Mesothelial cell of epicardium (in vitro differentiated cells): ENCODE measurements at regions not wholly inside any gene's neighbourhood (a gene's known extent, or its start where the extent isn't known, plus 50 kb on each side); places are given as distances from the start of the nearest gene placed in this dataset.

Source experiments
- DNase-seq, 2 experiments: peaks; one replicate each; pipeline ENCODE4 v3.0.0; 2021; ENCODE audit warnings: low spot score in 2 of 2; ENCODE audit not compliant: unreplicated experiment in 2 of 2
- H3K27ac Mint-ChIP-seq: 2 replicates; pipeline ENCODE4 v1.8.0; 2021; ENCODE audit warnings: mixed read lengths
- H3K27me3 Mint-ChIP-seq: 2 replicates; pipeline ENCODE4 v1.8.0; 2021; ENCODE audit warnings: low read depth, mixed read lengths
- H3K36me3 Mint-ChIP-seq: 2 replicates; pipeline ENCODE4 v1.8.0; 2021; ENCODE audit warnings: mixed read lengths
- H3K4me1 Mint-ChIP-seq: 2 replicates; pipeline ENCODE4 v1.8.0; 2021; ENCODE audit warnings: mixed read lengths
- H3K4me3 Mint-ChIP-seq: 2 replicates; pipeline ENCODE4 v1.8.0; 2021; ENCODE audit warnings: mild to moderate bottlenecking, moderate library complexity, mixed read lengths
- H3K9me3 Mint-ChIP-seq: 2 replicates; pipeline ENCODE4 v1.8.0; 2021; ENCODE audit warnings: mixed read lengths
- CTCF ChIP-seq: fragments of 200-600 bp; sonication (generic); IDR thresholded peaks from one replicate; pipeline ENCODE4 v1.5.0; 2021; ENCODE audit warnings: antibody characterized with exemption; ENCODE audit not compliant: unreplicated experiment

GRCh38 chr2:129733579-129733978 lies 245.9 kb upstream of the RAB6C start:
- H3K27ac Mint-ChIP-seq = no peak overlapping the region
- TF ChIP-seq CTCF = no peak
- no peak for DNase-seq
- peaks cover 10% of the 10 kb centered on the region for H3K4me1 Mint-ChIP-seq
- no peaks in the 10 kb centered on the region for H3K9me3 Mint-ChIP-seq
- H3K4me3 Mint-ChIP-seq = no peak overlapping the region
- H3K27me3 Mint-ChIP-seq = no peaks in the 10 kb centered on the region
- no peaks in the 10 kb centered on the region for H3K36me3 Mint-ChIP-seq

- Mint-ChIP-seq H3K36me3 (no peaks in the 10 kb centered on the region), H3K4me1 (peaks cover 10% of the 10 kb centered on the region), H3K27me3 (no peaks in the 10 kb centered on the region), H3K27ac (no peak overlapping the region), H3K4me3 (no peak overlapping the region), H3K9me3 (no peaks in the 10 kb centered on the region)
- TF ChIP-seq CTCF = no peak
- DNase-seq = no peak
These were observed 245.0 kb upstream of the RAB6C start for GRCh38 chr2:129734343-129735034.

- Mint-ChIP-seq H3K27ac (no peak overlapping the region), H3K9me3 (no peaks in the 10 kb centered on the region), H3K4me3 (no peak overlapping the region), H3K36me3 (no peaks in the 10 kb centered on the region), H3K4me1 (peaks cover 4% of the 10 kb centered on the region), H3K27me3 (no peaks in the 10 kb centered on the region)
- TF ChIP-seq CTCF = no peak
- DNase-seq = no peak
These were observed 243.9 kb upstream of the RAB6C start for GRCh38 chr2:129735576-129735975.

GRCh38 chr2:129737660-129738527 lies 241.6 kb upstream of the RAB6C start:
- H3K27ac Mint-ChIP-seq = no peak overlapping the region
- H3K27me3 Mint-ChIP-seq = no peaks in the 10 kb centered on the region
- no peaks in the 10 kb centered on the region for H3K9me3 Mint-ChIP-seq
- no peak for TF ChIP-seq CTCF
- H3K36me3 Mint-ChIP-seq = no peaks in the 10 kb centered on the region
- DNase-seq = no peak
- H3K4me3 Mint-ChIP-seq = no peak overlapping the region
- H3K4me1 Mint-ChIP-seq = no peaks in the 10 kb centered on the region

GRCh38 chr2:129738799-129739198 lies 240.7 kb upstream of the RAB6C start:
- Mint-ChIP-seq H3K4me1 (no peaks in the 10 kb centered on the region), H3K36me3 (no peaks in the 10 kb centered on the region), H3K27ac (no peak overlapping the region), H3K4me3 (no peak overlapping the region), H3K9me3 (no peaks in the 10 kb centered on the region), H3K27me3 (no peaks in the 10 kb centered on the region)
- TF ChIP-seq CTCF = no peak
- DNase-seq = no peak
